GM23338 (cell line): ENCODE measurements at regions not wholly inside any gene's neighbourhood (a gene's known extent, or its start where the extent isn't known, plus 50 kb on each side); places are given as distances from the start of the nearest gene placed in this dataset.

ENCODE experiments used
- CREB1 ChIP-seq: fragments of 250-450 bp; sonication (Bioruptor Pico); IDR thresholded peaks from 2 replicates; pipeline ENCODE4 v1.5.0; 2020; ENCODE audit warnings: low read depth, mild to moderate bottlenecking, moderate library complexity
- CTCF ChIP-seq, 2 experiments: fragments of 200-600 bp in 1 of 2; sonication (generic) in 1 of 2; conservative IDR thresholded peaks; 2 replicates each; pipeline versions ENCODE4 v1.5.1 to v1.6.1; 2016 to 2017; ENCODE audit warnings: antibody characterized with exemption in 2 of 2, low read depth in 2 of 2, mild to moderate bottlenecking in 2 of 2, moderate library complexity in 1 of 2
- EZH2 ChIP-seq: fragments of 200-600 bp; sonication (generic); IDR thresholded peaks from one replicate; pipeline ENCODE4 v1.8.0; 2017; ENCODE audit warnings: antibody characterized with exemption, mild to moderate bottlenecking, low read depth; ENCODE audit not compliant: unreplicated experiment
- EZH2phosphoT487 ChIP-seq: fragments of 200-600 bp; sonication (generic); IDR thresholded peaks from one replicate; pipeline ENCODE4 v1.8.1; 2018; ENCODE audit warnings: antibody characterized with exemption; ENCODE audit not compliant: unreplicated experiment
- JUNB ChIP-seq: IDR thresholded peaks from one replicate; pipeline ENCODE4 v1.6.1; 2016; ENCODE audit warnings: antibody characterized with exemption; ENCODE audit not compliant: unreplicated experiment
- POLR2AphosphoS5 ChIP-seq: IDR thresholded peaks from 2 replicates; pipeline ENCODE4 v1.6.1; 2016; ENCODE audit warnings: antibody characterized with exemption, low read depth
- TF ChIP-seq, protein P1 (sequence below): IDR thresholded peaks from one replicate; pipeline ENCODE4 v1.6.1; 2018; ENCODE audit warnings: antibody characterized with exemption; ENCODE audit not compliant: unreplicated experiment

GRCh38 chr5:57085306-57086081 lies 88.4 kb upstream of the GPBP1 start:
- TF ChIP-seq CTCF (conservative IDR thresholded peaks at IDR 0.05; ENCODE audit: low read depth in 2 of 2) = no peak
- no peak for TF ChIP-seq EZH2phosphoT487
- no peak for TF ChIP-seq POLR2AphosphoS5
- TF ChIP-seq, protein P1, sequence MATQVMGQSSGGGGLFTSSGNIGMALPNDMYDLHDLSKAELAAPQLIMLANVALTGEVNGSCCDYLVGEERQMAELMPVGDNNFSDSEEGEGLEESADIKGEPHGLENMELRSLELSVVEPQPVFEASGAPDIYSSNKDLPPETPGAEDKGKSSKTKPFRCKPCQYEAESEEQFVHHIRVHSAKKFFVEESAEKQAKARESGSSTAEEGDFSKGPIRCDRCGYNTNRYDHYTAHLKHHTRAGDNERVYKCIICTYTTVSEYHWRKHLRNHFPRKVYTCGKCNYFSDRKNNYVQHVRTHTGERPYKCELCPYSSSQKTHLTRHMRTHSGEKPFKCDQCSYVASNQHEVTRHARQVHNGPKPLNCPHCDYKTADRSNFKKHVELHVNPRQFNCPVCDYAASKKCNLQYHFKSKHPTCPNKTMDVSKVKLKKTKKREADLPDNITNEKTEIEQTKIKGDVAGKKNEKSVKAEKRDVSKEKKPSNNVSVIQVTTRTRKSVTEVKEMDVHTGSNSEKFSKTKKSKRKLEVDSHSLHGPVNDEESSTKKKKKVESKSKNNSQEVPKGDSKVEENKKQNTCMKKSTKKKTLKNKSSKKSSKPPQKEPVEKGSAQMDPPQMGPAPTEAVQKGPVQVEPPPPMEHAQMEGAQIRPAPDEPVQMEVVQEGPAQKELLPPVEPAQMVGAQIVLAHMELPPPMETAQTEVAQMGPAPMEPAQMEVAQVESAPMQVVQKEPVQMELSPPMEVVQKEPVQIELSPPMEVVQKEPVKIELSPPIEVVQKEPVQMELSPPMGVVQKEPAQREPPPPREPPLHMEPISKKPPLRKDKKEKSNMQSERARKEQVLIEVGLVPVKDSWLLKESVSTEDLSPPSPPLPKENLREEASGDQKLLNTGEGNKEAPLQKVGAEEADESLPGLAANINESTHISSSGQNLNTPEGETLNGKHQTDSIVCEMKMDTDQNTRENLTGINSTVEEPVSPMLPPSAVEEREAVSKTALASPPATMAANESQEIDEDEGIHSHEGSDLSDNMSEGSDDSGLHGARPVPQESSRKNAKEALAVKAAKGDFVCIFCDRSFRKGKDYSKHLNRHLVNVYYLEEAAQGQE = no peak
- TF ChIP-seq CREB1 (CRISPR knock-in tag) = no peak
- no peak for TF ChIP-seq EZH2
- no peak for TF ChIP-seq JUNB
